Adrenal gland (tissue), 5 donors: ENCODE measurements at regions not wholly inside any gene's neighbourhood (a gene's known extent, or its start where the extent isn't known, plus 50 kb on each side); places are given as distances from the start of the nearest gene placed in this dataset.

Experiments
- POLR2A ChIP-seq, 2 donors: fragments of 450-650 bp; IDR thresholded peaks; one replicate each; pipeline ENCODE4 v1.6.1; 2017; ENCODE audit warnings: antibody characterized with exemption in 2 of 2, mild to moderate bottlenecking in 2 of 2, moderate library complexity in 1 of 2
- TF ChIP-seq, protein P1 (sequence below), 6 experiments: fragments of 450-650 bp in 4 of 6; fragments of 200-600 bp in 2 of 6; sonication (generic) in 1 of 6; IDR thresholded peaks; 1 replicate in 5 of 6; 2 replicates in 1 of 6; pipeline versions ENCODE4 v1.5.1 to v1.8.0; 2016 to 2021; ENCODE audit warnings: antibody characterized with exemption in 6 of 6, mild to moderate bottlenecking in 2 of 6, moderate library complexity in 1 of 6
- donor health status: DM: no; HTN: no; CAD: no.

DNA sequence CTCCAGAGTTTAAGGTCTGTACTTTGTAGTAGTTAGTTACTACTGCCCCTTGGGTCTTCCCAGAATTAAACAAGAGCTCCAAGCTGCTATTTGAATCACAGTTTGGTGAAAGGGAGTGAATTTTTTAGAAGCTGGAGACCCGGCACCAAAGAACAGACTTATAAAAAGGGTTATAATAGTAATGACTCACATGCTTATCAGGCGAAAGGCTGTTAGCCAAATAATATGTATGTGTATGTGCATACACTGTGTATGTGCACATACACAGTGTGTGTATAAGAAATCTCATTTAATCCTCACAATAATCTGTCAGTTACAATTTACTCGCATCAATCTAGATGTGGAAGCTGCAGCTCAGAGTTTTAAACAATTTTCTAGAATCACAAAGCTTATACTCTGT, 59.5 kb upstream of the ITGA1 start:
- TF ChIP-seq, protein P1, sequence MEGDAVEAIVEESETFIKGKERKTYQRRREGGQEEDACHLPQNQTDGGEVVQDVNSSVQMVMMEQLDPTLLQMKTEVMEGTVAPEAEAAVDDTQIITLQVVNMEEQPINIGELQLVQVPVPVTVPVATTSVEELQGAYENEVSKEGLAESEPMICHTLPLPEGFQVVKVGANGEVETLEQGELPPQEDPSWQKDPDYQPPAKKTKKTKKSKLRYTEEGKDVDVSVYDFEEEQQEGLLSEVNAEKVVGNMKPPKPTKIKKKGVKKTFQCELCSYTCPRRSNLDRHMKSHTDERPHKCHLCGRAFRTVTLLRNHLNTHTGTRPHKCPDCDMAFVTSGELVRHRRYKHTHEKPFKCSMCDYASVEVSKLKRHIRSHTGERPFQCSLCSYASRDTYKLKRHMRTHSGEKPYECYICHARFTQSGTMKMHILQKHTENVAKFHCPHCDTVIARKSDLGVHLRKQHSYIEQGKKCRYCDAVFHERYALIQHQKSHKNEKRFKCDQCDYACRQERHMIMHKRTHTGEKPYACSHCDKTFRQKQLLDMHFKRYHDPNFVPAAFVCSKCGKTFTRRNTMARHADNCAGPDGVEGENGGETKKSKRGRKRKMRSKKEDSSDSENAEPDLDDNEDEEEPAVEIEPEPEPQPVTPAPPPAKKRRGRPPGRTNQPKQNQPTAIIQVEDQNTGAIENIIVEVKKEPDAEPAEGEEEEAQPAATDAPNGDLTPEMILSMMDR (IDR thresholded peaks at IDR 0.05), result no peak
- TF ChIP-seq POLR2A (IDR thresholded peaks at IDR 0.05), result no peak
